ENCODE measurements at regions not wholly inside any gene's neighbourhood (a gene's known extent, or its start where the extent isn't known, plus 50 kb on each side); places are given as distances from the start of the nearest gene placed in this dataset.

DNA sequence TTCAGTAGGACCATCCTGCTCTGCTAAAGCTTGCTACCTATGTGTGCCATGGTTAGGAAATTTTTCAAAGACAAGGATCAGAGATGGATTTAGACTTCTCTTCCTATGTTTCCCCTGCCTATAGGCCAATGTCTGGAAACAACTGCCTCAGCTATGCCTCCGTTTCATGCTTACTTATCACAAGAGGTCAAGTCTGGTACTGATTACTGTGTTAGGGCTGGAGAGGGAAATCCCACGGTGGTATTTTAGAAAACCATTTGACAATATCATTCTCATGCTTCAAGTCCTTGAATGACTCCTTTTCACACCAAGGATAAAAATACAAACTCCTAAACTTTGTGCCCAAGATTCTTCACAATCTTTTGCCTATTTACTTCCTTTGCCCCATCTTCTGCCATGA lies 484.3 kb downstream of the DHX35 start:
- DNase-seq (ENCODE audit: low read depth) = no peak

DNA sequence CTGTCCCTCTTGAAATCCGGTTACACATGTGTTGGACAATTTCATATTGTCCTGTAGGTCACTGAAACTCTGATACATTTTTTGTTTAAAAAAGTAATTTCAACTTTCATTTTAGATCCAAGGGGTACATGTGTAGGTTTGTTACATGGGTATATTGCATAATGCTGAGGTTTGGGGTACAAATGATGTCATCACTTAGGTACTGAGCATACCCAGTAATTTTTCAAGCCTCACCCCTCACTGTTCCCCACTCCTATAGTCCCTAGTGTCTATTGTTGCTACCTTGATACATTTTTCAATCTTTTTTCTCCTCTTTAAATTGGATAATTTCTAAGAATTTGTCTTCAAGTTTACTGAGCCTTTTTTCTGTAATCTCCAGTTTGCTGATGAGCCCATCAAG lies 483.0 kb downstream of the DHX35 start:
- DNase-seq (ENCODE audit: low read depth) = no peak

GRCh38 chr20:39433466-39433865 lies 471.3 kb downstream of the DHX35 start:
- no peak for DNase-seq (ENCODE audit: low read depth)

- no peak for DNase-seq (ENCODE audit: low read depth)
These were observed 469.1 kb downstream of the DHX35 start for GRCh38 chr20:39431091-39431880.

DNA sequence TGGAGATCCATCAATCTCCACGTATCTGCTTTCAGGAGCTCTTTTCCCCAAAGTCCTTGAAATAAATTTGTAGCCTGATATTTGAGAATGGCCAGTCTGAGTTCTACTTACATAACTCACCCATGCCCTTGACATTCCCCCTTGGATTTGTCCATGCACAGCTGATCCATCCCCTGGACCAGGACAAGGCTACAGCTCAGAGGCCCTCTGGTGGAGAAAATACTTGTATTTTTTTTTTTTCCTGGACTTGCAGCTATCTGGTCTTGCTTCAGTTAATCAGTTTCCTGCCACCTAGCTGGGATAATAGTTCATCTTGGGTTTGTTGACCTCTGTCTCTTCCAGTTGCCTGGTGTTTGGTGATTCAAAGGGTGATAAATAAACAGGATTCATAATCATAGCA lies 467.6 kb downstream of the DHX35 start:
- DNase-seq (ENCODE audit: low read depth) = peak; percentile 9

GRCh38 chr20:39424962-39425678 lies 463.0 kb downstream of the DHX35 start:
- DNase-seq (ENCODE audit: low read depth) = no peak

DNA sequence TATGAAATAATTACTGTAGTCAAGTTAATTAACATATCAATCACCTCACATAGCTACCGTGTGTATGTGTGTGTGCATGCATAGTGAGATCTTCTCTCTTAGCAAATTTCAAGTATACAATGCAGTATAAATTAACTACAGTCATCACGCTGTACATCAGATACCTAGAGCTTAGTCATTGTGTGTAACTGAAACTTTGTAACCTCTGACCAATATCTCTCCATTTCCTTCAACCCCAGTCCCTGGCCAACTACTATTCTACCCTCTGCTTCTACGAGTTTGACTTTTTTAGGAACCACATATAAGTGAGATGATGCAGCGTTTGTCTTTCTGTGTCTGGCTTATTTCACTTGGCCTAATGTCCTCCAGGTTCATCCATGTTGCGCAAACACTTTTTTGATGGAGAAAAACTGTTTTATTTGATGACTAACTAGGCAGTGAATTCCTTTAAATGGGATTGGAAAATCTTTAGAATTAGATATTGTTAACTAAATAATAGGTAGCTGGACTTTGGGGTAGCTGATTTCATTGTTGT lies 459.5 kb downstream of the DHX35 start:
- DNase-seq (ENCODE audit: low read depth) = no peak

DNA sequence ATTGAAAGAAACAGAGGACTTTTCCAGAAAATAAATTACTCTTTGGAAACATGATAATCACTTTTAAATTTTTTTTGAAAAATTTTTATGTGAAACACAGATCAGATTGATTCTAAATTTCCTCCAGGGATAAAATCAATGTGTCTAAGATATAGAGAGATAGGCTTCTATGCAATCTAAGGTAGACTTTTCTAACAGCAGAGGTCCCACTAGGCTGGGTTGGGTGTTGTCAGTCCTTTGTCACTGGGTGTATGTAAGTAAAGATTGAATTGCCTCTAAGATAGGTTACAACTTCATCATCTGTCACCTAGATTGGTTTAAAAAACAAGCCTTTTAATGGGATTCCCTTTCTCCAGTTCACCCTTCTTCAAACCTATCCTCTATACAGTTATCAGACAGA lies 449.9 kb downstream of the DHX35 start:
- DNase-seq (ENCODE audit: low read depth) = no peak

DNA sequence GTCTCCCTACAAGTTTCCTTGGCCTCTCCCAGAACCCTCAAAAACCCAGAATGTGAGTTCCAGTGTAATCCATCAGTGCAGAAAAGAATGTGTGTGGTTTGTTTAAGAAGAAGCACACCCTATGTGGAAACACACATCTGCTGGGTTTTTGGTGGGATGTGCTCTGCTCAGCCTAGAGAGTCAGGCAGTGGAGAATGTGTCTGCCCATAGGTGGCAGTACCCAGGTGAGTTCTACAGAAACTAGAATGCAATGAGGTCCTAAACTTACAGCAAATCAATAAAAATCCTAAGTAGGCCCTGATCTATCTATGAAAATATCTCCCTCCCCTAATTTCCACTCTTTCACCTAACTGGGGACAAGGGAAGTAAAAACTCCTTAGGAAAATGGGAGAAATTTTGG lies 437.3 kb downstream of the DHX35 start:
- DNase-seq (ENCODE audit: low read depth) = no peak

DNA sequence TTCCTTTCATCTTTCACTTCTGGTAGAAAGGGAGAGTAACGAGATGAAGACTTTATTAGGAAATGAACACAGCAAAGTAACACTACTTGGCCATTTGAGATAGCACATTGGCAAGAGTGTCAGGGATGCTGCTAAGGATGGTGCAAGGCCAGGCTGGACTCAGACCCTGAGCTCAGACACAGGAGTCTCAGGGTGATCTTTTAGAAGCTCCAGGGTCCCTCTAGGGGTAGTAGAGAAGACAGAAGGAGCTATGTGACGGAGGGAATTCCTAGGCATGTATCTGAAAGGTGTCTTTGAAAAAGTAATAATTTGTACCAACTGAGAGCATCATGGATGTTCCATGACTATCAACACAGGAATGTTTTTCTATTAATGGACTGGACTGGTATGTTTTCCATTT lies 436.5 kb downstream of the DHX35 start:
- DNase-seq (ENCODE audit: low read depth) = no peak

- no peak for DNase-seq (ENCODE audit: low read depth)
These were observed 435.5 kb downstream of the DHX35 start for GRCh38 chr20:39397646-39398045.

DNA sequence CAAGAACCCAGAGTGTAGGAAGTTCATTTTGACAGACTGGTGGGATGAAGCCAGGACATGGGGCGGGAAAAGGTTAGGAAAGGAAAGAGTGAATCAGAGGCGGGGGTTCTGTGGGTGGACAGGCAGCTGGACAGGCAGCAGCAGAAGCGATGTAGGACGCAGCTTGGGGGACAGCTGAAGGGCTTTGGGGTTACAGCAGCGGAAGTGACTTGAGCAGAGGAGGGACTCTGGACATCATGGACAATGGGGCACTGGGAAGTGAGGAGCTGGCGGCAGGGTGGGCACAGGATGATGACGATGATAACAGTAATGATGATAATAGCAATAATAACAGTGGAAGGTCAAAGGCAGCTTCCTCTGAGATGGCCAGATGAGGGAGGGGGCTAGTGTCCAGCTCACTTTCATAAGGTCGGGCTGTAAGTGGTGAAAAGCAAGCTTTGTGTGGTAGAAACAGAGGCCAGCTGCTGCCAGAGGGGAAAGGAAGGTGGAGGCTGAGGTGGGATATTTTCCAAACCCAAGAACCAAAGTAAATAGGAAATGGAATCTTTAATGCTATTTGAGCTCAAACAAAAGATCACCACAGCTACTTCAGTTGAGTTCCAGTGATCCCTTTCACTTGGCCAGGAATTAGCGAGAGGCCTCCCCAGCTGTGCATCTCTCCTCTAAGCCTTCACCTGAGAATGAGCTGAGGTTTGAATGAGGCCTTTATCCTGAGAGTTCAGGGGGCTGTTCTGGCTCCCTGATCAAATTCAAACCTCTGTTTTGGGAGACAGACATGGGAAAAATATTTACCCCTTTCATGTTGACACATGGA lies 433.5 kb downstream of the DHX35 start:
- no peak for DNase-seq (ENCODE audit: low read depth)

- DNase-seq (ENCODE audit: low read depth) = no peak
These were observed 432.3 kb downstream of the DHX35 start for GRCh38 chr20:39394461-39394860.

DNA sequence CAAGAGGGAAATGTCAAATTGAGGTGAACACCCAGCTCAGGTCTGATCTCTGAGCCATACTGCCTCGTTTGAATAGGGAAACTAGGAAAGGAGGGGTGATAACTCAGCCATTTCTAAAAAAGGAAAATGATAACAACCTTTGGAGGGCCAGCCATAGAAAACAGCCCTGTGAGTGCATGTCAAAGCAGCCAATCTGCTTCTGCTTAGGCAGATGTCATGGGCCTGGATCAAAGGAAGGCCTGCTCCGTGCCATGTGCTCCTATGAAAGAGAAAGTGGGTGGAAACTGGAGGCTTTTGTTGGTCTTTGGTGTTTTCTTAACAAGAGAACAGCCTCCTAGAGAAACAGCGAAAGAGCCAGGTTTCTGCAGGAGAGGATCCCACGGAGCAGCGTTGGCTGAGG lies 428.0 kb downstream of the DHX35 start:
- DNase-seq (ENCODE audit: low read depth) = no peak

DNA sequence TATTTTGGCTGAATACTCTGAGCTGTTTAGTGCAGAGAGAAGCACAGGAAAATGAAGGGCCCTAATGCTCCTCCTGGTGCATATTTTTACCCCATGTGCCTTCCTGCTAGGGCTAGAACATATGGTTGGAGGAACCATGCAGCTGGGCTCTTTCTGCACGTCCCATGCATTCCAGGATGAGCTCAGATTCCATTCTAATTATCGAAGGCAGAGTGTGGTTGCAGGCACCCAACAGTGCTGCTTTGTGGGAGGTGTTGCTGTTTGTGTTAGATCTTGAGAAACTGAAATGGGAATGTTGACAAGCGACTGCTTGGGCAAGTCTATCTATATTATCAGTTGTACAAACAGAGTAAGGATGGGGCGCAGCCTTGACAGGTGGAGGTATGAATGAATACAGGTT lies 419.5 kb downstream of the DHX35 start:
- no peak for DNase-seq (ENCODE audit: low read depth)

DNA sequence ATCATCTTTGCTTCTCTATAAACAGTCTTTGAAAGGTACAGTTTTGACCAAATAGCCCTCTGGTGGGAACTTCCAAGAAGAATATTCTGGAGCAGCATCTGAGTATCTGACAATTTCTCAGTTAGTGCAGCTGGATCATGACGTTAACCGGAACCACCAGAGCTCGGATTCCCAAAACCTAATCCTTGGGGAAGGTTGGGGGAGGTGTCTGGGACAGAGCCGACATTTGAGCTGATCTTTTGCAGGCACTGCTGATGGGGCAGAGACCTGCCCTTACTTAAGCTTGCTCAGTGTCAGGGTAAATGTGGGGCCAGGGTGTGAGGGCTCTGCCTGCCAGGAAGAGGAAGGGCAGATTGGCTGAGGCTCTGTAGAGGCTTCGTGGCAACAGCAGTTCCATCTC lies 416.6 kb downstream of the DHX35 start:
- DNase-seq (ENCODE audit: low read depth) = no peak

DNA sequence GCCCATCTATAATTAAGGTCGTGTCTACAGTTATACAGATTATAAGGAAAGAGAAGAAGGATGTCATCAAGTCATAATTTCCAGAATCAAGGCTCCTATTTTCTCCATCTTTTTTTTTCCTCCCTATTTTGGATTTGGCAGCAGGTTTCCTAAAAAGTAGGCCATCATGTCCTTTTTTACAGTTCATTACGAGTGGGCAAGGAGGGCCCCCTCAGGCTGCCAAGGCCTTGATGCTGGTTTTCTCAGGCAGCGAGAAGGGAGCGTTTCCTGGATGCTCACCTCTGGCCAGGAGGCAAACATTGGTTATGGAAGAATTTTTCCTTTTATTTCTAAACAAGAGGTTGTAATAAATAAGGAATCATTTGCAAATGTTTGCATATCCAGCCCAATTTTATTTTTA lies 414.6 kb downstream of the DHX35 start:
- no peak for DNase-seq (ENCODE audit: low read depth)

- no peak for DNase-seq (ENCODE audit: low read depth)
These were observed 402.2 kb downstream of the DHX35 start for GRCh38 chr20:39364320-39364719.

GRCh38 chr20:39359981-39360620 lies 398.0 kb downstream of the DHX35 start:
- DNase-seq (ENCODE audit: low read depth) = no peak

DNA sequence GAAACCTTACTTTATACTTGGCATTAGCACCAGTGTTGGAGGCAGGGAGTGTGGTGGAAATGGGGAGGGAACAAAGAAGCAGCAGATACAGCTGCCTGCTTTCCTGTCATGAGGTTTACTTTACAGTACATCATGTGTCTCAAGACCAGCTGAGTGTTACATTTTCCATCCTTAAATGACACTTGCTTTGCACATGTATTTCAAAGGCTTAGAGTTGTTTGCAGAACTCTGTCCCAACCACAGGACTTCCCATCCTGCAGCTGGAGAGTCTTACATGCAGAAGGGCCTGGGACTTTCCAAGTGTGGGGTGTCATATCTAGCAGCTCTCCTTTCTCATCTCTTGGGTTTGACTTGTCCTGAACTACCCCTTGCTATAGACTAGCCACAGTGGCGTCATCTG lies 395.9 kb downstream of the DHX35 start:
- DNase-seq (ENCODE audit: low read depth) = no peak

GRCh38 chr20:39356908-39357307 lies 394.8 kb downstream of the DHX35 start:
- no peak for DNase-seq (ENCODE audit: low read depth)

All from HT1080 (cell line).